ENCODE measurements at regions not wholly inside any gene's neighbourhood (a gene's known extent, or its start where the extent isn't known, plus 50 kb on each side); places are given as distances from the start of the nearest gene placed in this dataset.

DNA sequence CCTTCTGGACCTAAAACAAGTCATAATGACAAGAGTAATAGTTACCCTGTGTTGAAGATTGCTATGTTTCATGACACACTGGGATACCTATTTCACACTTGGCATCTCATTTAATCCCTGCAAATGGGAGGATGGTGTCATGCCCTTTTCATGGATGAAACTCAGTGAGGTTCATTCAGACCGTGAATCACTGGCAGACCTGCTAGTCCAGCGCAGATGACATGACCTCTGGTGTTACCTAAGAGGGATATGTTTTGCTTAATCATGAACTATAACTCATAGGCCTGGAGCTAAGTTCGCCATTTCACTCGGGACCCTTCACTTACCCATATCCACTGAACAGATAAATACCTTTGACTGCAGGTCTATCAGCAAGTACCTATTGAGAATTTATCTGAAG, 286.6 kb upstream of the FMN2 start:
- H3K4me3 Mint-ChIP-seq = no peak overlapping the region
- no peaks in the 10 kb centered on the region for H3K9me3 Mint-ChIP-seq
- POLR2A ChIA-PET = no interaction called here
- no peaks in the 10 kb centered on the region for H3K36me3 Mint-ChIP-seq (ENCODE audit: low read depth)
- H3K27ac Mint-ChIP-seq = no peak overlapping the region
- H3K4me1 Mint-ChIP-seq = peaks cover 8% of the 10 kb centered on the region
- DNase-seq = no peak
- CTCF ChIA-PET = interaction anchor here (0.9 to 1.3 kb wide), 3 partner anchors 12 to 15 kb away, joined by 3 to 7 read pairs (median 3); no protein-coding TSS in a partner anchor
- H3K27me3 Mint-ChIP-seq = no peaks in the 10 kb centered on the region

GRCh38 chr1:239805851-239806772, 285.6 kb upstream of the FMN2 start:
- no peaks in the 10 kb centered on the region for H3K9me3 Mint-ChIP-seq
- H3K4me3 Mint-ChIP-seq = no peak overlapping the region
- DNase-seq = no peak
- CTCF ChIA-PET = interaction anchor here (0.9 to 1.2 kb wide), 2 partner anchors 13 to 16 kb away, joined by 3 to 7 read pairs; no protein-coding TSS in a partner anchor
- no peak overlapping the region for H3K27ac Mint-ChIP-seq
- POLR2A ChIA-PET = no interaction called here
- no peaks in the 10 kb centered on the region for H3K36me3 Mint-ChIP-seq (ENCODE audit: low read depth)
- no peaks in the 10 kb centered on the region for H3K27me3 Mint-ChIP-seq
- H3K4me1 Mint-ChIP-seq = peaks cover 16% of the 10 kb centered on the region

GRCh38 chr1:239806897-239807296, 284.8 kb upstream of the FMN2 start:
- H3K27me3 Mint-ChIP-seq = no peaks in the 10 kb centered on the region

GRCh38 chr1:239807361-239807760, 284.3 kb upstream of the FMN2 start:
- ChIA-PET POLR2A (no interaction called here), CTCF (no interaction called here)
- no peaks in the 10 kb centered on the region for H3K27me3 Mint-ChIP-seq
- no peak overlapping the region for H3K4me3 Mint-ChIP-seq
- no peak overlapping the region for H3K27ac Mint-ChIP-seq
- no peaks in the 10 kb centered on the region for H3K36me3 Mint-ChIP-seq (ENCODE audit: low read depth)
- no peak for DNase-seq
- H3K9me3 Mint-ChIP-seq = no peaks in the 10 kb centered on the region
- peaks cover 23% of the 10 kb centered on the region for H3K4me1 Mint-ChIP-seq

More at GRCh38 chr1:239806897-239807296, 284.8 kb upstream of the FMN2 start:
- Mint-ChIP-seq H3K27ac (no peak overlapping the region), H3K4me3 (no peak overlapping the region), H3K4me1 (peaks cover 23% of the 10 kb centered on the region), H3K36me3 (ENCODE audit: low read depth) (no peaks in the 10 kb centered on the region), H3K9me3 (no peaks in the 10 kb centered on the region)
- POLR2A ChIA-PET = no interaction called here
- no peak for DNase-seq
- CTCF ChIA-PET = no interaction called here

- no peaks in the 10 kb centered on the region for H3K36me3 Mint-ChIP-seq (ENCODE audit: low read depth)
- CTCF ChIA-PET = interaction anchor here (1.9 kb wide), 1 partner anchor 9 kb away, joined by 4 read pairs; no protein-coding TSS in a partner anchor
- POLR2A ChIA-PET = no interaction called here
- no peaks in the 10 kb centered on the region for H3K27me3 Mint-ChIP-seq
- H3K4me1 Mint-ChIP-seq = peaks cover 33% of the 10 kb centered on the region
- no peak overlapping the region for H3K4me3 Mint-ChIP-seq
- DNase-seq = no peak
- H3K27ac Mint-ChIP-seq = no peak overlapping the region
- no peaks in the 10 kb centered on the region for H3K9me3 Mint-ChIP-seq
Measured at GRCh38 chr1:239810061-239810481, 281.6 kb upstream of the FMN2 start.

GRCh38 chr1:239811211-239811885, 280.3 kb upstream of the FMN2 start:
- CTCF ChIA-PET = interaction anchor here (0.7 to 1.9 kb wide), 2 partner anchors 8 to 20 kb away, joined by 3 to 4 read pairs; no protein-coding TSS in a partner anchor

DNA sequence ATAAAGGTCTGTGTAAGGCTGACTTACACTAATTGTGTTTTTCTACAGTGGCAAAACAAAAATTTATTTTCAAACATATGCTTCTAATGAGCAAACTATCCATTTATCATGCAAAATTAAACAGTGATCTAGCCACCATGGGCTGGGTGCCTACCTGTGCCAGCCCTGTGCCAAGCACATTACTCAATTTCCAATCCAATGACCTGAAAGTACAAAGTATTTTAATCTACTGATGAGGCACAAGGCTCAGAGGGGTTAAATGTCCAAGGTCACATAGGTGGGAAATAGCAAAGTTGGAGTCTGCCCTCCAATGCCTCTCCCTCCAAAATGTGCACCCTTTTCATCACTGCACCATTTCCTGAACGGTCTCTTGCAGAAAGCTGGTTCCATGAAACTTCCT, 279.1 kb upstream of the FMN2 start:
- no peak overlapping the region for H3K27ac Mint-ChIP-seq
- H3K4me3 Mint-ChIP-seq = no peak overlapping the region
- H3K36me3 Mint-ChIP-seq (ENCODE audit: low read depth) = no peaks in the 10 kb centered on the region
- H3K4me1 Mint-ChIP-seq = peaks cover 35% of the 10 kb centered on the region
- H3K9me3 Mint-ChIP-seq = no peaks in the 10 kb centered on the region
- POLR2A ChIA-PET = no interaction called here
- no peak for DNase-seq
- H3K27me3 Mint-ChIP-seq = no peaks in the 10 kb centered on the region
- CTCF ChIA-PET = no interaction called here

More at GRCh38 chr1:239811211-239811885, 280.3 kb upstream of the FMN2 start:
- Mint-ChIP-seq H3K27me3 (no peaks in the 10 kb centered on the region), H3K4me3 (no peak overlapping the region), H3K27ac (peak overlapping the region; percentile 21), H3K36me3 (ENCODE audit: low read depth) (no peaks in the 10 kb centered on the region), H3K9me3 (no peaks in the 10 kb centered on the region), H3K4me1 (peaks cover 35% of the 10 kb centered on the region)
- POLR2A ChIA-PET = no interaction called here
- DNase-seq = peak; percentile 17

DNA sequence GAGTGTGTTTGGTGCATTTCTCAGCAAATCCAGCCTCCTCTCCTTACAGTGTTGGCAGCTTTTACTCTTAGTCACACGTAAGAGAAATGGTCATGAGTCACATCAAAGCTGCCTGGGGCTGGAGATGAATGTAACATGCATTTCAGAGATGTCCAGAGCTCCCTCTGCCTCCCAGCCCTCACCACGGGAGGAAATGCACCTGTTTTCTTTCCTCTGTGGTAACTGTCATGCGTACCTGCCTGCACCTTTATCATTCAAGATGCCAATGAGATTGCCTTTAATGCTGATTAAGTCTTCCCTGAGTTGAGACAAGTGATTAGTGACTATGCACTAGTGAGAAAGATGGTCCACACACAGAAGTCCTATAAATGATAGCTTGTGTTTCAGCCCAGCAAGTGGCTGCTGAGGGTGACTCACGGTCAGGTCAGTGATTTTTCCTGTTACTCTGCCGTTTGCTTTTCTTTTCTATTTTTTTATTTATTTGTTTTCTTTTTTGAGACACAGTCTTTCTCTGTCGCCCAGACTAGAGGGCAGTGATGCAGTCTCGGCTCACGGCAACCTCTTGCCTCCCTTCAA, 277.3 kb upstream of the FMN2 start:
- no peak overlapping the region for H3K27ac Mint-ChIP-seq
- peaks cover 35% of the 10 kb centered on the region for H3K4me1 Mint-ChIP-seq
- H3K9me3 Mint-ChIP-seq = no peaks in the 10 kb centered on the region
- H3K27me3 Mint-ChIP-seq = no peaks in the 10 kb centered on the region
- no peak overlapping the region for H3K4me3 Mint-ChIP-seq
- ChIA-PET POLR2A (interaction anchor here (0.9 kb wide), 1 partner anchor 95 kb away, joined by 3 read pairs; no protein-coding TSS in a partner anchor), CTCF (interaction anchor here (2.7 kb wide), 1 partner anchor 95 kb away, joined by 7 read pairs; no protein-coding TSS in a partner anchor)
- no peaks in the 10 kb centered on the region for H3K36me3 Mint-ChIP-seq (ENCODE audit: low read depth)
- DNase-seq = no peak

GRCh38 chr1:239815074-239815473, 276.6 kb upstream of the FMN2 start:
- Mint-ChIP-seq H3K27me3 (no peaks in the 10 kb centered on the region), H3K9me3 (no peaks in the 10 kb centered on the region), H3K4me1 (peaks cover 30% of the 10 kb centered on the region), H3K4me3 (no peak overlapping the region), H3K36me3 (ENCODE audit: low read depth) (no peaks in the 10 kb centered on the region), H3K27ac (no peak overlapping the region)
- POLR2A ChIA-PET = no interaction called here
- CTCF ChIA-PET = interaction anchor here (2.7 kb wide), 1 partner anchor 96 kb away, joined by 7 read pairs; no protein-coding TSS in a partner anchor
- no peak for DNase-seq

DNA sequence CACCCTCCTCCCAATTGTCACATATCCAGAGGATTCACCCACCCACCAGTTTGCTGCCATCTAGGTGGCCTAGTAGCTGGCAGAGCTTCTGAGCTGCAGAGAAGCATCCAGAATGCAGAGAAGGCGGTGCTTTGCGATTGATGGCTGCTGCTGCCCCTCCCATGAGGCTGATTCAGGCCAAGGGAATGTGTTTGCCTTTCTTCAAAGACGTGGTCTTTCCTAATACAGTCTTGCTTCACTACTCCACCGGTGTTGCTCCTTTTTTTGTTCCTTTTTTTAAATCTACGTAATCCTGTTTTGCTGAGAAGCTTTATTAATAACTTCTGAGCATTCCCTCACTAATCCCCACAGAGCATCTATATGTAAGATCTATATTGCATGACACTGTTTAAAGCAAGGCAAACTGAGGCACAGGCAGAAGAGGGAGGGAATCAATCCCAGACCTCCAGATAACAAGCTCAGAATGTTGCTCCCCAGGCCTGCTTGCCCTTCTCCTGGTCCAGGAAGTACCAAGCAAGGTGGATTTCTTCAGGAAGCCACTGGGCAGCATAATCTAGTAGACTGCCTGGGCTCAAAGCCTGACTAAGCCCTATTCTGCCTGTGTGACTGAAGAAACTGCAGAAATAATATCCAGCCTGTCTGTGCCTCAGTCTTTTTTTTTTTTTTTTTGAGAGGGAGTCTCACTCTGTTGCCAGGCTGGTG, 275.5 kb upstream of the FMN2 start:
- POLR2A ChIA-PET = no interaction called here

GRCh38 chr1:239817276-239817675, 274.4 kb upstream of the FMN2 start:
- Mint-ChIP-seq H3K27ac (no peak overlapping the region), H3K27me3 (no peaks in the 10 kb centered on the region), H3K36me3 (ENCODE audit: low read depth) (no peaks in the 10 kb centered on the region), H3K4me1 (peaks cover 16% of the 10 kb centered on the region), H3K9me3 (no peaks in the 10 kb centered on the region), H3K4me3 (no peak overlapping the region)
- CTCF ChIA-PET = interaction anchor here (0.5 to 1.3 kb wide), 5 partner anchors 12 to 1932 kb away, joined by 3 read pairs; no protein-coding TSS in a partner anchor
- POLR2A ChIA-PET = no interaction called here
- DNase-seq = no peak

More for the DNA sequence above, 275.5 kb upstream of the FMN2 start:
- H3K4me3 Mint-ChIP-seq = no peak overlapping the region
- no peaks in the 10 kb centered on the region for H3K27me3 Mint-ChIP-seq
- peaks cover 21% of the 10 kb centered on the region for H3K4me1 Mint-ChIP-seq
- no peak for DNase-seq
- H3K36me3 Mint-ChIP-seq (ENCODE audit: low read depth) = no peaks in the 10 kb centered on the region
- CTCF ChIA-PET = interaction anchor here (2.7 kb wide), 1 partner anchor 97 kb away, joined by 7 read pairs; no protein-coding TSS in a partner anchor
- no peak overlapping the region for H3K27ac Mint-ChIP-seq
- no peaks in the 10 kb centered on the region for H3K9me3 Mint-ChIP-seq

DNA sequence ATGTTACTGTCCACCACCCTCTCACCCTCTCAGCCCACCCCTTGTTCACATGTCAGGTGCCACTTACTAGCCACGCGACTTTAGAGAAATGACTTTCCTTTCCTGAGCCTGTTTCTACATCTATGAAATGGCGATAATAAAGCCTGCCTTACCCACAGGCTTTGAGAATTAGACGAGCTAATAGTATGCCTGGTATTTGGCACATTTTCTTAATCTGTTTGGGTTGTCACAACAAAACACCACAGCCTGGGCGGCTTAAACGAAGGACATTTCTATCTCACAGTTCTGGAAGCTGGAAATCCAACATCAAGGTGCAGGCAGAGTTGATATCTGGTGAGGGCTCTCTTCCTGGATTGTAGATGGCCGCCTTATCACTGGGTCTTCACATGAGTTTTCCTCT, 273.9 kb upstream of the FMN2 start:
- ChIA-PET POLR2A (no interaction called here), CTCF (interaction anchor here (0.5 to 2.0 kb wide), 5 partner anchors 13 to 1931 kb away, joined by 3 to 6 read pairs (median 3); no protein-coding TSS in a partner anchor)
- H3K9me3 Mint-ChIP-seq = no peaks in the 10 kb centered on the region
- H3K27ac Mint-ChIP-seq = no peak overlapping the region
- H3K27me3 Mint-ChIP-seq = no peaks in the 10 kb centered on the region
- H3K4me1 Mint-ChIP-seq = peaks cover 16% of the 10 kb centered on the region
- DNase-seq = no peak
- H3K4me3 Mint-ChIP-seq = no peak overlapping the region
- no peaks in the 10 kb centered on the region for H3K36me3 Mint-ChIP-seq (ENCODE audit: low read depth)

Data from activated CD4-positive, alpha-beta T cell treated with anti-CD3 and anti-CD28 coated beads, Interleukin-2, amount 10 ng/mL, durations not matched to agents 7 days and 5 days (primary cell).